HG03103 (cell line): ENCODE measurements at regions not wholly inside any gene's neighbourhood (a gene's known extent, or its start where the extent isn't known, plus 50 kb on each side); places are given as distances from the start of the nearest gene placed in this dataset.
A peak's percentile ranks its signal among the peaks of the same experiment; 100 is the strongest.

Experiments used
- ATAC-seq: cut with Tn5 transposase; IDR thresholded peaks from one replicate; pipeline ENCODE4 v1.9.1; 2021; ENCODE audit warnings: low read depth; ENCODE audit not compliant: unreplicated experiment

GRCh38 chr1:172883387-172883791, 167.4 kb downstream of the TNFSF18 start:
- ATAC-seq = peak; percentile 58

GRCh38 chr1:172883844-172884243, 166.9 kb downstream of the TNFSF18 start:
- no peak for ATAC-seq

GRCh38 chr1:172885411-172885810, 165.3 kb downstream of the TNFSF18 start:
- no peak for ATAC-seq

GRCh38 chr1:172885971-172886370, 164.8 kb downstream of the TNFSF18 start:
- ATAC-seq = no peak

GRCh38 chr1:172887162-172887561, 163.6 kb downstream of the TNFSF18 start:
- no peak for ATAC-seq

GRCh38 chr1:172893146-172893841, 157.4 kb downstream of the TNFSF18 start:
- no peak for ATAC-seq

GRCh38 chr1:172894349-172895049, 156.2 kb downstream of the TNFSF18 start:
- ATAC-seq = no peak

GRCh38 chr1:172895050-172895460, 155.7 kb downstream of the TNFSF18 start:
- ATAC-seq = no peak

GRCh38 chr1:172895761-172896160, 155.0 kb downstream of the TNFSF18 start:
- ATAC-seq = no peak

GRCh38 chr1:172897738-172898137, 153.0 kb downstream of the TNFSF18 start:
- no peak for ATAC-seq

- no peak for ATAC-seq
These were observed 151.9 kb downstream of the TNFSF18 start for GRCh38 chr1:172898866-172899265.

- no peak for ATAC-seq
These were observed 150.3 kb downstream of the TNFSF18 start for GRCh38 chr1:172900376-172900997.

- no peak for ATAC-seq
These were observed 148.5 kb downstream of the TNFSF18 start for GRCh38 chr1:172902200-172902599.

GRCh38 chr1:172902861-172903381, 147.8 kb downstream of the TNFSF18 start:
- ATAC-seq = no peak

- ATAC-seq = no peak
These were observed 147.0 kb downstream of the TNFSF18 start for GRCh38 chr1:172903581-172904220.

GRCh38 chr1:172905452-172905851, 145.3 kb downstream of the TNFSF18 start:
- ATAC-seq = no peak

- ATAC-seq = no peak
These were observed 143.8 kb downstream of the TNFSF18 start for GRCh38 chr1:172906778-172907592.

GRCh38 chr1:172907834-172908326, 142.9 kb downstream of the TNFSF18 start:
- no peak for ATAC-seq

- no peak for ATAC-seq
These were observed 141.0 kb downstream of the TNFSF18 start for GRCh38 chr1:172909606-172910326.
